22Rv1 (cell line): ENCODE measurements at regions not wholly inside any gene's neighbourhood (a gene's known extent, or its start where the extent isn't known, plus 50 kb on each side); places are given as distances from the start of the nearest gene placed in this dataset.

ENCODE experiments used
- H3K27ac ChIP-seq: fragments of 450-650 bp; 2 replicates; pipeline ENCODE4 v1.5.1; 2017
- CTCF ChIP-seq: fragments of 450-650 bp; IDR thresholded peaks from 2 replicates; pipeline ENCODE4 v1.5.1; 2017; ENCODE audit warnings: mild to moderate bottlenecking
- ZFX ChIP-seq: fragments of 450-650 bp; IDR thresholded peaks from 2 replicates; pipeline ENCODE4 v1.6.1; 2017; ENCODE audit warnings: antibody characterized with exemption, borderline replicate concordance

DNA sequence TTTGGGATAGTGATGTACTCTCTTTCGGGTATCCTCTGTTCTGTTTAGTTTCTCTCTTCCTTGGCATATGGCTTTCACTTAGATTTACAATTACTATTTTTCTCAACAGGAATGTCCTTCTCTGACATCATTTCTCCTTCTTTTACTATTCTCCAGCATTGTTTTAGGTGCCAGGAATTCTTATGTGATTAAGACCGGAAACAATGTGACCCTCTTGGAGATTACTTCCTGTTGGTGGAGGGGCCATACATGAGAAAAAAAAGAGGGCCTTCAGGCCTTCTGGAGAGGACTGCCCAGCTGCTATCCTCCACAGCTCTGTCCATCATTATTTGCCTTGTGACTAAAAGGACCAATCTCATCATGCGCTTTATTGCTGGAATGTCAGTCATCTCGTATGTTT lies 50.4 kb upstream of the ADAMTS5 start:
- TF ChIP-seq ZFX (no peak), CTCF (no peak)
- no peak overlapping the region for H3K27ac ChIP-seq
